IMR-90 (cell line): ENCODE measurements at regions not wholly inside any gene's neighbourhood (a gene's known extent, or its start where the extent isn't known, plus 50 kb on each side); places are given as distances from the start of the nearest gene placed in this dataset.

ENCODE experiments used
- ATAC-seq: fragments of 200-7000 bp; cut with Tn5 transposase; 2 replicates; pipeline ENCODE4 v1.9.1; 2020; ENCODE audit warnings: low read depth, mild to moderate bottlenecking, moderate library complexity
- BruUV-seq: library from RNA; stranded (reverse); fragments of 400-500 nt; replicated peaks from 2 replicates; lab custom pipeline; 2021; lab: Mats Ljungman, UMichigan
- CTCF ChIA-PET: fragments of 300-600 bp; formaldehyde crosslinking; extraction: SDS; loops from one replicate; lab custom pipeline; 2021; ENCODE audit warnings: antibody characterized with exemption; lab: Yijun Ruan, JAX
- POLR2A ChIA-PET: fragments of 300-600 bp; sonication (Branson Sonifier 250); formaldehyde crosslinking; loops from one replicate; lab custom pipeline; 2022; ENCODE audit warnings: antibody characterized with exemption; ENCODE audit not compliant: unreplicated experiment; lab: Charles Lee
- DNase-seq: peaks from one replicate; pipeline ENCODE4 v3.0.0; 2013
- H2AFZ ChIP-seq: replicated peaks from 2 replicates; pipeline ENCODE3; 2013; ENCODE audit warnings: low read length, mild to moderate bottlenecking; ENCODE audit not compliant: poor library complexity
- H2AK5ac ChIP-seq: 2 replicates; pipeline ENCODE4 v1.6.1; 2013; ENCODE audit warnings: low read depth, low read length, inconsistent platforms
- H2AK9ac ChIP-seq: replicated peaks from 2 replicates; pipeline ENCODE3; 2013; ENCODE audit warnings: mild to moderate bottlenecking, low read depth, low read length, moderate library complexity; ENCODE audit not compliant: poor library complexity
- H2BK120ac ChIP-seq: 2 replicates; pipeline ENCODE4 v1.6.1; 2013; ENCODE audit warnings: low read depth, low read length, inconsistent platforms
- H2BK15ac ChIP-seq: 3 replicates; pipeline ENCODE4 v1.6.1; 2013; ENCODE audit warnings: low read depth, low read length, inconsistent platforms
- H2BK20ac ChIP-seq: 2 replicates; pipeline ENCODE4 v1.6.1; 2013; ENCODE audit warnings: low read depth, mild to moderate bottlenecking, inconsistent platforms, low read length, moderate library complexity
- H2BK5ac ChIP-seq: 2 replicates; pipeline ENCODE4 v1.6.1; 2013; ENCODE audit warnings: mild to moderate bottlenecking, low read depth, low read length, inconsistent platforms; ENCODE audit not compliant: poor library complexity, severe bottlenecking
- H3K14ac ChIP-seq: replicated peaks from 2 replicates; pipeline ENCODE4 v1.6.1; 2013; ENCODE audit warnings: low read depth, low read length, inconsistent platforms
- H3K18ac ChIP-seq: 2 replicates; pipeline ENCODE4 v1.6.1; 2013; ENCODE audit warnings: low read depth, low read length, control low read depth
- H3K23ac ChIP-seq: 2 replicates; pipeline ENCODE4 v1.6.1; 2013; ENCODE audit warnings: low read depth, low read length, inconsistent platforms
- H3K27ac ChIP-seq: 2 replicates; pipeline ENCODE4 v1.5.1; 2013; ENCODE audit warnings: mild to moderate bottlenecking, control low read depth, low read length; ENCODE audit not compliant: insufficient read depth
- H3K27me3 ChIP-seq: 2 replicates; pipeline ENCODE4 v1.6.1; 2013; ENCODE audit warnings: low read length; ENCODE audit not compliant: control insufficient read depth, insufficient read depth
- H3K36me3 ChIP-seq: 2 replicates; pipeline ENCODE4 v1.6.1; 2013; ENCODE audit warnings: low read length, mixed read lengths; ENCODE audit not compliant: control insufficient read depth, insufficient read depth
- H3K4ac ChIP-seq: 2 replicates; pipeline ENCODE4 v1.6.1; 2013; ENCODE audit warnings: low read depth, low read length, inconsistent platforms
- H3K4me1 ChIP-seq: 2 replicates; pipeline ENCODE4 v1.6.1; 2013; ENCODE audit warnings: low read length, mixed read lengths; ENCODE audit not compliant: control insufficient read depth, insufficient read depth
- H3K4me2 ChIP-seq: 2 replicates; pipeline ENCODE4 v1.6.1; 2013; ENCODE audit warnings: low read depth, mild to moderate bottlenecking, control low read depth, low read length, moderate library complexity
- H3K4me3 ChIP-seq: 2 replicates; pipeline ENCODE4 v1.5.1; 2013; ENCODE audit warnings: low read depth, mild to moderate bottlenecking, control low read depth, low read length, moderate library complexity; ENCODE audit not compliant: insufficient read depth
- H3K56ac ChIP-seq: 2 replicates; pipeline ENCODE4 v1.6.1; 2013; ENCODE audit warnings: low read length, inconsistent platforms; ENCODE audit not compliant: insufficient read depth; ENCODE audit errors: extremely low read depth
- H3K79me1 ChIP-seq, 2 experiments: 2 replicates each; pipeline ENCODE4 v1.6.1; 2013; ENCODE audit warnings: low read length in 2 of 2, inconsistent platforms in 1 of 2, low read depth in 1 of 2
- H3K9ac ChIP-seq: 2 replicates; pipeline ENCODE4 v1.6.1; 2013; ENCODE audit warnings: low read depth, low read length, control low read depth
- H3K9me1 ChIP-seq: 2 replicates; pipeline ENCODE4 v1.6.1; 2013; ENCODE audit warnings: low read length, inconsistent platforms; ENCODE audit not compliant: insufficient read depth
- H3K9me3 ChIP-seq: 2 replicates; pipeline ENCODE4 v1.6.1; 2013; ENCODE audit warnings: low read length; ENCODE audit not compliant: control insufficient read depth, insufficient read depth
- H4K20me1 ChIP-seq: 2 replicates; pipeline ENCODE4 v1.6.1; 2013; ENCODE audit warnings: low read length, inconsistent platforms; ENCODE audit not compliant: insufficient read depth
- H4K5ac ChIP-seq: 2 replicates; pipeline ENCODE4 v1.6.1; 2013; ENCODE audit warnings: mild to moderate bottlenecking, low read depth, low read length, control low read depth
- H4K8ac ChIP-seq, 2 experiments: 2 replicates each; pipeline ENCODE4 v1.6.1; 2013; ENCODE audit warnings: low read depth in 2 of 2, low read length in 2 of 2, control low read depth in 1 of 2, inconsistent platforms in 1 of 2
- H4K91ac ChIP-seq: 2 replicates; pipeline ENCODE4 v1.6.1; 2013; ENCODE audit warnings: low read depth, low read length, inconsistent platforms; ENCODE audit not compliant: insufficient read depth
- BHLHE40 ChIP-seq: fragments of 150-350 bp; IDR thresholded peaks from 2 replicates; pipeline ENCODE4 v1.6.1; 2016; ENCODE audit warnings: mild to moderate bottlenecking, low read depth, low read length
- CEBPB ChIP-seq: IDR thresholded peaks from 2 replicates; pipeline ENCODE4 v1.6.1; 2012; ENCODE audit warnings: low read depth, low read length, improper control_type of control experiment
- CHD1 ChIP-seq: IDR thresholded peaks from 2 replicates; pipeline ENCODE4 v1.6.1; 2012; ENCODE audit warnings: low read depth, low read length, improper control_type of control experiment
- FOS ChIP-seq: fragments of 150-350 bp; IDR thresholded peaks from 2 replicates; pipeline ENCODE4 v1.6.1; 2016; ENCODE audit warnings: low read depth, low read length
- MAFK ChIP-seq: IDR thresholded peaks from 2 replicates; pipeline ENCODE4 v1.6.1; 2012; ENCODE audit warnings: low read depth, low read length, improper control_type of control experiment
- MAZ ChIP-seq: IDR thresholded peaks from 2 replicates; pipeline ENCODE4 v1.6.1; 2012; ENCODE audit warnings: low read depth, mild to moderate bottlenecking, low read length, improper control_type of control experiment, moderate library complexity, borderline replicate concordance
- NFE2L2 ChIP-seq: fragments of 150-350 bp; IDR thresholded peaks from 2 replicates; pipeline ENCODE4 v1.6.1; 2016; ENCODE audit warnings: low read depth, mild to moderate bottlenecking, low read length
- POLR2A ChIP-seq: IDR thresholded peaks from 2 replicates; pipeline ENCODE4 v1.6.1; 2012; ENCODE audit warnings: mild to moderate bottlenecking, low read depth, low read length
- RCOR1 ChIP-seq: IDR thresholded peaks from 2 replicates; pipeline ENCODE4 v1.6.1; 2012; ENCODE audit warnings: mild to moderate bottlenecking, low read length, improper control_type of control experiment; ENCODE audit not compliant: insufficient replicate concordance
- RFX5 ChIP-seq: IDR thresholded peaks from 2 replicates; pipeline ENCODE4 v1.8.0; 2012; ENCODE audit warnings: low read depth, mild to moderate bottlenecking, low read length, moderate library complexity
- SMC3 ChIP-seq: fragments of 150-350 bp; IDR thresholded peaks from 2 replicates; pipeline ENCODE4 v1.6.1; 2016; ENCODE audit warnings: low read depth, mild to moderate bottlenecking, antibody characterized with exemption, low read length, moderate library complexity
- WGBS, 2 experiments: methylation state at CpG; one replicate each; pipeline versions ENCODE4 v1.1.5 to v1.1.7; 2013; ENCODE audit warnings: missing lambda C conversion rate in 2 of 2; ENCODE audit not compliant: insufficient read length in 1 of 2; ENCODE audit errors: extremely low coverage in 2 of 2; 5-methylcytosine and 5-hydroxymethylcytosine counted together
- dilution Hi-C: fragments of 300-500 bp; cut with HindIII; formaldehyde crosslinking; loops from one replicate; pipeline ENCODE4 v1.14.3; 2018; ENCODE audit warnings: low sequenced_read_pairs; ENCODE audit not compliant: unreplicated experiment
- in situ Hi-C: fragments of 300-500 bp; cut with MboI; formaldehyde crosslinking; loops from 3 replicates; pipeline ENCODE4 v1.14.3; 2019; ENCODE audit warnings: low sequenced_read_pairs, inconsistent platforms, mixed read lengths
- intact Hi-C: fragments of 100-400 bp; cut with micrococcal nuclease; formaldehyde crosslinking; loops from 2 replicates; pipeline ENCODE4 v1.10.0; 2022
- TF ChIP-seq, protein P1 (sequence below): conservative IDR thresholded peaks from 2 replicates; pipeline ENCODE4 v1.5.1; 2012; ENCODE audit warnings: mild to moderate bottlenecking, low read depth, low read length, improper control_type of control experiment
- TF ChIP-seq, protein P2 (sequence below): fragments of 150-350 bp; IDR thresholded peaks from 2 replicates; pipeline ENCODE4 v1.6.1; 2017; ENCODE audit warnings: mild to moderate bottlenecking, antibody characterized with exemption, low read length, low read depth
- TF ChIP-seq, protein P3 (sequence below): fragments of 150-350 bp; IDR thresholded peaks from 2 replicates; pipeline ENCODE4 v1.6.1; 2016; ENCODE audit warnings: low read depth, mild to moderate bottlenecking, low read length, moderate library complexity, borderline replicate concordance

DNA sequence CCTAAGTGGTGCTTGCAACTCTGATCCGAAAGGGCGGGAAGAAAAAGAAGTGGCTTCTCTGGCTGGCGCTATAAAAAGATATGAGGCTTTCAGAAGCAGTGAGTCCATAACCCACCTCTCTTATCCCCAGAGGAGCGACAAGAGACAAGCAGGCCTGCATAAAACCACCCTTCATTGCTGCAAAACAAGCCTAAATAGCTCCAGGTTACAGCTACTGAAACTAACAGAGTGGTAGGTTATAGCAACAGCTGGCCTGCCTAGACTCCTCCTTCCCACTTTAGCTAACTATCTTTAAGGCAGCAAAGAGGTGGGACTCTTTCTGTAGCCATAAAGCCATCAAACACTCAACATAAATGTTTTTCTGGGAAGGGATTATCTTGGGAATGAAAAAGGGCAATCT is 245.0 kb upstream of the GPR101 start:
- H2BK15ac ChIP-seq, result no peak overlapping the region
- POLR2A ChIA-PET, result no interaction called here
- H3K18ac ChIP-seq, result no peak overlapping the region
- no peaks in the 10 kb centered on the region for H3K9me3 ChIP-seq
- H3K27me3 ChIP-seq, result no peaks in the 10 kb centered on the region
- no peak overlapping the region for H3K56ac ChIP-seq
- no CpG with 5 or more reads among the region's 4 CpGs for WGBS, 2 experiments
- no peaks in the 10 kb centered on the region for H3K9me1 ChIP-seq
- no peaks in the 10 kb centered on the region for H3K36me3 ChIP-seq
- no peak overlapping the region for H4K91ac ChIP-seq
- BruUV-seq, result no TSS peak
- DNase-seq (no peak), ATAC-seq (no peak)
- no peak overlapping the region for H4K8ac ChIP-seq
- no peak overlapping the region for H3K4me3 ChIP-seq
- no peaks in the 10 kb centered on the region for H4K20me1 ChIP-seq
- CTCF ChIA-PET, result no interaction called here
- H3K27ac ChIP-seq, result no peak overlapping the region
- no peaks in the 10 kb centered on the region for H3K79me1 ChIP-seq
- no peak overlapping the region for H3K4me2 ChIP-seq
- in situ Hi-C loops, result no loop called here
- dilution Hi-C loops, result no loop called here
- no peak overlapping the region for H2AFZ ChIP-seq
- H2AK5ac ChIP-seq, result no peak overlapping the region
- H2BK5ac ChIP-seq, result no peak overlapping the region
- no peak overlapping the region for H2BK20ac ChIP-seq
- intact Hi-C loops, result no loop called here
- TF ChIP-seq RCOR1, result no peak
- TF ChIP-seq, protein P1, sequence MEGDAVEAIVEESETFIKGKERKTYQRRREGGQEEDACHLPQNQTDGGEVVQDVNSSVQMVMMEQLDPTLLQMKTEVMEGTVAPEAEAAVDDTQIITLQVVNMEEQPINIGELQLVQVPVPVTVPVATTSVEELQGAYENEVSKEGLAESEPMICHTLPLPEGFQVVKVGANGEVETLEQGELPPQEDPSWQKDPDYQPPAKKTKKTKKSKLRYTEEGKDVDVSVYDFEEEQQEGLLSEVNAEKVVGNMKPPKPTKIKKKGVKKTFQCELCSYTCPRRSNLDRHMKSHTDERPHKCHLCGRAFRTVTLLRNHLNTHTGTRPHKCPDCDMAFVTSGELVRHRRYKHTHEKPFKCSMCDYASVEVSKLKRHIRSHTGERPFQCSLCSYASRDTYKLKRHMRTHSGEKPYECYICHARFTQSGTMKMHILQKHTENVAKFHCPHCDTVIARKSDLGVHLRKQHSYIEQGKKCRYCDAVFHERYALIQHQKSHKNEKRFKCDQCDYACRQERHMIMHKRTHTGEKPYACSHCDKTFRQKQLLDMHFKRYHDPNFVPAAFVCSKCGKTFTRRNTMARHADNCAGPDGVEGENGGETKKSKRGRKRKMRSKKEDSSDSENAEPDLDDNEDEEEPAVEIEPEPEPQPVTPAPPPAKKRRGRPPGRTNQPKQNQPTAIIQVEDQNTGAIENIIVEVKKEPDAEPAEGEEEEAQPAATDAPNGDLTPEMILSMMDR, result no peak
- TF ChIP-seq NFE2L2, result no peak
- TF ChIP-seq CEBPB, result no peak
- TF ChIP-seq MAZ, result no peak
- TF ChIP-seq CHD1, result no peak
- TF ChIP-seq FOS, result no peak
- TF ChIP-seq RFX5, result no peak
- TF ChIP-seq, protein P2, sequence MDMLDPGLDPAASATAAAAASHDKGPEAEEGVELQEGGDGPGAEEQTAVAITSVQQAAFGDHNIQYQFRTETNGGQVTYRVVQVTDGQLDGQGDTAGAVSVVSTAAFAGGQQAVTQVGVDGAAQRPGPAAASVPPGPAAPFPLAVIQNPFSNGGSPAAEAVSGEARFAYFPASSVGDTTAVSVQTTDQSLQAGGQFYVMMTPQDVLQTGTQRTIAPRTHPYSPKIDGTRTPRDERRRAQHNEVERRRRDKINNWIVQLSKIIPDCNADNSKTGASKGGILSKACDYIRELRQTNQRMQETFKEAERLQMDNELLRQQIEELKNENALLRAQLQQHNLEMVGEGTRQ, result no peak
- no peak for TF ChIP-seq POLR2A
- no peak for TF ChIP-seq MAFK
- TF ChIP-seq, protein P3, sequence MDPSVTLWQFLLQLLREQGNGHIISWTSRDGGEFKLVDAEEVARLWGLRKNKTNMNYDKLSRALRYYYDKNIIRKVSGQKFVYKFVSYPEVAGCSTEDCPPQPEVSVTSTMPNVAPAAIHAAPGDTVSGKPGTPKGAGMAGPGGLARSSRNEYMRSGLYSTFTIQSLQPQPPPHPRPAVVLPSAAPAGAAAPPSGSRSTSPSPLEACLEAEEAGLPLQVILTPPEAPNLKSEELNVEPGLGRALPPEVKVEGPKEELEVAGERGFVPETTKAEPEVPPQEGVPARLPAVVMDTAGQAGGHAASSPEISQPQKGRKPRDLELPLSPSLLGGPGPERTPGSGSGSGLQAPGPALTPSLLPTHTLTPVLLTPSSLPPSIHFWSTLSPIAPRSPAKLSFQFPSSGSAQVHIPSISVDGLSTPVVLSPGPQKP, result no peak
- no peak for TF ChIP-seq BHLHE40
- no peak for TF ChIP-seq SMC3
- H2AK9ac ChIP-seq, result no peak overlapping the region
- no peak overlapping the region for H3K9ac ChIP-seq
- no peak overlapping the region for H3K4ac ChIP-seq
- H4K5ac ChIP-seq, result no peak overlapping the region
- no peaks in the 10 kb centered on the region for H3K4me1 ChIP-seq
- no peak overlapping the region for H2BK120ac ChIP-seq
- H3K23ac ChIP-seq, result no peak overlapping the region
- H3K14ac ChIP-seq, result no peak overlapping the region
